ENCODE measurements at regions not wholly inside any gene's neighbourhood (a gene's known extent, or its start where the extent isn't known, plus 50 kb on each side); places are given as distances from the start of the nearest gene placed in this dataset.

- no peaks in the 10 kb centered on the region for H3K36me3 Mint-ChIP-seq
- ATAC-seq (no peak), DNase-seq (no peak)
- no peak overlapping the region for H3K4me3 Mint-ChIP-seq
- H3K4me1 ChIP-seq (ENCODE audit: control insufficient read depth, insufficient read depth, low read length): no peaks in the 10 kb centered on the region
- H3K9me3 Mint-ChIP-seq: peaks cover 0 to 4% of the 10 kb centered on the region in 2 donors
- no peaks in the 10 kb centered on the region for H3K36me3 ChIP-seq (ENCODE audit: control insufficient read depth, insufficient read depth, low read length)
- no peaks in the 10 kb centered on the region for H3K27me3 ChIP-seq (ENCODE audit: control insufficient read depth, insufficient read depth, low read length)
- H3K27ac Mint-ChIP-seq: no peak overlapping the region
- no peak overlapping the region for H3K4me3 ChIP-seq (ENCODE audit: low read length)
- H3K9me3 ChIP-seq (ENCODE audit: control insufficient read depth, insufficient read depth, low read length): no peaks in the 10 kb centered on the region
- no peaks in the 10 kb centered on the region for H3K27me3 Mint-ChIP-seq (ENCODE audit: low read depth in 2 of 2)
- no peak overlapping the region for H3K27ac ChIP-seq (ENCODE audit: low read length)
- TF ChIP-seq, protein P1, sequence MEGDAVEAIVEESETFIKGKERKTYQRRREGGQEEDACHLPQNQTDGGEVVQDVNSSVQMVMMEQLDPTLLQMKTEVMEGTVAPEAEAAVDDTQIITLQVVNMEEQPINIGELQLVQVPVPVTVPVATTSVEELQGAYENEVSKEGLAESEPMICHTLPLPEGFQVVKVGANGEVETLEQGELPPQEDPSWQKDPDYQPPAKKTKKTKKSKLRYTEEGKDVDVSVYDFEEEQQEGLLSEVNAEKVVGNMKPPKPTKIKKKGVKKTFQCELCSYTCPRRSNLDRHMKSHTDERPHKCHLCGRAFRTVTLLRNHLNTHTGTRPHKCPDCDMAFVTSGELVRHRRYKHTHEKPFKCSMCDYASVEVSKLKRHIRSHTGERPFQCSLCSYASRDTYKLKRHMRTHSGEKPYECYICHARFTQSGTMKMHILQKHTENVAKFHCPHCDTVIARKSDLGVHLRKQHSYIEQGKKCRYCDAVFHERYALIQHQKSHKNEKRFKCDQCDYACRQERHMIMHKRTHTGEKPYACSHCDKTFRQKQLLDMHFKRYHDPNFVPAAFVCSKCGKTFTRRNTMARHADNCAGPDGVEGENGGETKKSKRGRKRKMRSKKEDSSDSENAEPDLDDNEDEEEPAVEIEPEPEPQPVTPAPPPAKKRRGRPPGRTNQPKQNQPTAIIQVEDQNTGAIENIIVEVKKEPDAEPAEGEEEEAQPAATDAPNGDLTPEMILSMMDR (IDR thresholded peaks at IDR 0.05): no peak
- no peaks in the 10 kb centered on the region for H3K4me1 Mint-ChIP-seq
- intact Hi-C loops (cut with micrococcal nuclease): no loop called here
Observed at GRCh38 chr18:43932140-43932539, 654.9 kb upstream of the SYT4 start.

- H3K4me1 Mint-ChIP-seq: no peaks in the 10 kb centered on the region
- no peaks in the 10 kb centered on the region for H3K36me3 ChIP-seq (ENCODE audit: control insufficient read depth, insufficient read depth, low read length)
- no peak overlapping the region for H3K27ac ChIP-seq (ENCODE audit: low read length)
- intact Hi-C loops (cut with micrococcal nuclease): no loop called here
- ATAC-seq (no peak), DNase-seq (no peak)
- H3K4me1 ChIP-seq (ENCODE audit: control insufficient read depth, insufficient read depth, low read length): no peaks in the 10 kb centered on the region
- no peak overlapping the region for H3K4me3 ChIP-seq (ENCODE audit: low read length)
- no peaks in the 10 kb centered on the region for H3K27me3 ChIP-seq (ENCODE audit: control insufficient read depth, insufficient read depth, low read length)
- no peaks in the 10 kb centered on the region for H3K36me3 Mint-ChIP-seq
- H3K9me3 ChIP-seq (ENCODE audit: control insufficient read depth, insufficient read depth, low read length): no peaks in the 10 kb centered on the region
- no peak overlapping the region for H3K4me3 Mint-ChIP-seq
- H3K9me3 Mint-ChIP-seq: peaks cover 0 to 4% of the 10 kb centered on the region in 2 donors
- no peak overlapping the region for H3K27ac Mint-ChIP-seq
- no peaks in the 10 kb centered on the region for H3K27me3 Mint-ChIP-seq (ENCODE audit: low read depth in 2 of 2)
- WGBS (ENCODE audit: insufficient coverage): 79% methylated on average over 5 of the region's 5 CpGs
- TF ChIP-seq, protein P1 (IDR thresholded peaks at IDR 0.05): no peak
Observed at GRCh38 chr18:43933177-43933576, 655.9 kb upstream of the SYT4 start.

- no peak overlapping the region for H3K4me3 Mint-ChIP-seq
- no peaks in the 10 kb centered on the region for H3K36me3 Mint-ChIP-seq
- no peak overlapping the region for H3K27ac Mint-ChIP-seq
- TF ChIP-seq, protein P1 (IDR thresholded peaks at IDR 0.05): no peak
- Histone ChIP-seq H3K27me3 (ENCODE audit: control insufficient read depth, insufficient read depth, low read length) (no peaks in the 10 kb centered on the region), H3K9me3 (ENCODE audit: control insufficient read depth, insufficient read depth, low read length) (no peaks in the 10 kb centered on the region), H3K27ac (ENCODE audit: low read length) (no peak overlapping the region), H3K4me1 (ENCODE audit: control insufficient read depth, insufficient read depth, low read length) (no peaks in the 10 kb centered on the region), H3K36me3 (ENCODE audit: control insufficient read depth, insufficient read depth, low read length) (no peaks in the 10 kb centered on the region), H3K4me3 (ENCODE audit: low read length) (no peak overlapping the region)
- DNase-seq (no peak), ATAC-seq (no peak)
- H3K9me3 Mint-ChIP-seq: peaks cover 0 to 4% of the 10 kb centered on the region in 2 donors
- no peaks in the 10 kb centered on the region for H3K27me3 Mint-ChIP-seq (ENCODE audit: low read depth in 2 of 2)
- no peaks in the 10 kb centered on the region for H3K4me1 Mint-ChIP-seq
- no CpG with 5 or more reads among the region's 1 CpG for WGBS (ENCODE audit: insufficient coverage)
- intact Hi-C loops (cut with micrococcal nuclease): no loop called here
Observed at GRCh38 chr18:43934322-43934721, 657.0 kb upstream of the SYT4 start.

DNA sequence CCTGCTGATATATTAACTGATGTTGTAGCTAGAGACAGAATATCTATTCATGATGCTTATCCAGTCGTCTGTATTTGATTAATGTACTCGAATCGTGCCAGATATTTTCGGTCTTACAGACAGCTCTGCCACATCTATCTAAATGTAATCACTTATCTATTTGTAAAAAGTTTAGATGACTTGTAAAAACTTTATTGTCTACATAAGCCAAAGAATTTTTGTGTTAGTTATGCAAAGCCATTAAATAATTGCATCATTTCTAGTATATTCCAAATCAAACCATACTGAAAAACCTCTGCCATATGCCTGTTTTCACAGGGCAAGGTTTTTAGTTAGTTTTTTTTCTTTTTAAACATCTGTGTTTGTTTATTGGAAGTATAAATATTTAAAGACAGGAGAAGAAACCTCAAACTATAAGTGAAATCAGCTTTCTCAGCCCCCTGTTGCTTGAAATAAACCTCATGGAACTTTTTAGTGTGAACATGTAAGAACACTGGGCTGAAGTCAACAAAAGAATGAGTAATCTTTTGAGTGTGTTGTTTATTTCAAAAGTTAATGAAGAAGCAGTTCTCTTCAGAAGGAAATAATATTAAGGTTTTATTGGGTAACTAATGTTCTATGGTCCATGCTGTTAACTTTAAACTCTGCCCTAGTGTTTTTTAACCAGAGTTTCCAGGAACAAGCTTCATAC is 657.6 kb upstream of the SYT4 start:
- H3K4me3 ChIP-seq (ENCODE audit: low read length): no peak overlapping the region
- Mint-ChIP-seq H3K36me3 (no peaks in the 10 kb centered on the region), H3K4me1 (no peaks in the 10 kb centered on the region), H3K27me3 (ENCODE audit: low read depth in 2 of 2) (no peaks in the 10 kb centered on the region), H3K27ac (no peak overlapping the region), H3K4me3 (no peak overlapping the region), H3K9me3 (peaks cover 0 to 7% of the 10 kb centered on the region in 2 donors)
- no peaks in the 10 kb centered on the region for H3K4me1 ChIP-seq (ENCODE audit: control insufficient read depth, insufficient read depth, low read length)
- H3K36me3 ChIP-seq (ENCODE audit: control insufficient read depth, insufficient read depth, low read length): no peaks in the 10 kb centered on the region
- TF ChIP-seq, protein P1 (IDR thresholded peaks at IDR 0.05): no peak
- H3K27me3 ChIP-seq (ENCODE audit: control insufficient read depth, insufficient read depth, low read length): no peaks in the 10 kb centered on the region
- H3K9me3 ChIP-seq (ENCODE audit: control insufficient read depth, insufficient read depth, low read length): no peaks in the 10 kb centered on the region
- no peak overlapping the region for H3K27ac ChIP-seq (ENCODE audit: low read length)
- no peak for ATAC-seq
- no peak for DNase-seq
- WGBS (ENCODE audit: insufficient coverage): no CpG with 5 or more reads among the region's 4 CpGs
- intact Hi-C loops (cut with micrococcal nuclease): no loop called here

Measured in natural killer cell (primary cell).